ENCODE measurements at regions not wholly inside any gene's neighbourhood (a gene's known extent, or its start where the extent isn't known, plus 50 kb on each side); places are given as distances from the start of the nearest gene placed in this dataset.
A peak's percentile ranks its signal among the peaks of the same experiment; 100 is the strongest.
"Not testable (repeated sequence)": the region's sequence is repeated elsewhere in the genome, so short reads cannot be mapped to it uniquely, and the experiment has no call there.

DNA sequence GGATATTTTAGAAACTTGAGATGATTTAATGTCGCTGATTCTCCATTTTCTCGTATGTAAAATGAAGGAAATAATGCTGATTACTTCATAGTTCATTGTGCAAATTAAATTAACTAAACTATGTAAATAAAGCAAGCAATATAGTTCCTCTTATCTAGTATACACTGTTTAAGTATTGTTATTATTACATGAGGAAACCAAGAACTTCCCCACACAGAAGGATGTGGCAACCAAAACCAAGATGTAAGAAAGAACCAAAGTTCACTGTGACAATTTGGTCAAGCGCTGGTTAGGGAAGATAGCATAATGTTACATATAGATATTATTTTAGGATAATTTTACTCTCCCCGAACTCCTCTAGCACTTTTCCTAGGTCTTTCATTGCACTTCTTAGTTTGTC, 103.2 kb downstream of the XKR3 start:
- H2AK5ac ChIP-seq (ENCODE audit: low read length), result no peak overlapping the region
- no peak for DNase-seq
- no peaks in the 10 kb centered on the region for H3K4me1 ChIP-seq (ENCODE audit: control insufficient read depth in 1 of 2, insufficient read depth in 2 of 2, low read length in 2 of 2)

DNA sequence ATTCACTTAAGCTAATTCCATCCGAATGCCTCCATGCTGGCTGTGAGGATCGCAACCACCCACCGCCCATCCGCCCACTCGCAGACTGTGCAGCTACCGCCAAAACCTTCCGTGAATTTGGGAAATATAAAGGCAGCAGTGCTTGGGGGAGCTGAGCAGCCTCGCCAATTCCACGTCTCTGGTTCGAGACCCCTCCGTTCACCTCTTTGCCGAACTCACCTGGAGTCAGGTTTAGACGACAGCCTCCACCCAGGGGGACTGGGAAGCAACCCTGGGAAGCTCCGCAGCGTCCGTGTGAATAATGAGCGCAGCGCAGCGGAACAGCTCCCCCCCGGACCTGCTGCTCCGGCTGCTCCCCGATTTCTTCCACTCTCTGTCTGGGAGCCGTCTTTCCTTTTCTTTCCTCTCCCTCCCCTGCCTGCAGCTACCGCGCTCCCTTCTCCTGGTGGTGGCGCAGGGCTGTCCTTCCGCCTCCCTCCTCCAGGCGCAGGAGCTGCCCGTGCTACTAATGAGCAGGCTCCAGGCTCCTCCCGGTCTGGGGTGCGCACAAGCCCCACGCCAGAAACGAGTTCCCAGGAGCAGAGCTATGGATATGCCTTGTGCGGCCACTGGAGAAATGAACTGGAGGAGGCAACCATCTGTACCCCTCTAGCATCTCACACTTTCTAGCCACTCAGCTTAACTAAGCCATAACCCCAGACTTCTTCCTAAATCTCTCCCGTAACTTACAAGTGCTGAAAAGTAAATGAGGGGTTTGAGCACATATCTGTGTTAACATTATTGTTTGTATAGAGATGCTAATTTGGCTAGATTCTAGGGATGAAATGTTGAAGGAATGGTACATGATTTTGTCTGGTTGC, 107.3 kb downstream of the XKR3 start:
- H3K23ac ChIP-seq (ENCODE audit: low read length), result no peak overlapping the region
- H3K4ac ChIP-seq (ENCODE audit: low read depth, low read length), result no peak overlapping the region
- H3K14ac ChIP-seq (ENCODE audit: low read length), result no peak overlapping the region
- H3K9me3 ChIP-seq (ENCODE audit: insufficient read depth, low read depth, low read length), result peaks cover 11% of the 10 kb centered on the region
- no peak overlapping the region for H4K12ac ChIP-seq (ENCODE audit: low read depth, low read length)
- H2BK120ac ChIP-seq (ENCODE audit: insufficient read depth, low read length, poor library complexity), result no peak overlapping the region
- H3K79me2 ChIP-seq (ENCODE audit: control insufficient read depth, insufficient read depth, low read length, poor library complexity), result no peaks in the 10 kb centered on the region
- peak; percentile 31 to 43 for DNase-seq
- H3K9ac ChIP-seq (ENCODE audit: low read length), result no peak overlapping the region
- no peaks in the 10 kb centered on the region for H3K79me1 ChIP-seq (ENCODE audit: low read length)
- no peaks in the 10 kb centered on the region for H3K4me1 ChIP-seq (ENCODE audit: control insufficient read depth in 1 of 2, insufficient read depth in 2 of 2, low read length in 2 of 2)
- H4K8ac ChIP-seq (ENCODE audit: low read depth, low read length), result no peak overlapping the region
- H4K91ac ChIP-seq (ENCODE audit: low read depth, low read length), result no peak overlapping the region
- no peak overlapping the region for H2AFZ ChIP-seq (ENCODE audit: insufficient read depth, low read length, poor library complexity)
- no peak overlapping the region for H3K4me2 ChIP-seq (ENCODE audit: low read length)
- no peak overlapping the region for H3K4me3 ChIP-seq (ENCODE audit: low read depth, low read length)
- H2BK12ac ChIP-seq (ENCODE audit: low read length), result no peak overlapping the region
- H3K36me3 ChIP-seq (ENCODE audit: control insufficient read depth in 1 of 2, insufficient read depth in 2 of 2, low read length in 2 of 2), result no peaks in the 10 kb centered on the region
- H2AK5ac ChIP-seq (ENCODE audit: low read length), result no peak overlapping the region
- no peak overlapping the region for H3K27ac ChIP-seq (ENCODE audit: low read depth, low read length)
- H2BK5ac ChIP-seq (ENCODE audit: low read depth, low read length, poor library complexity), result no peak overlapping the region
- WGBS (ENCODE audit: extremely low coverage, insufficient coverage, insufficient read length), result no CpG with 5 or more reads among the region's 35 CpGs
- no peaks in the 10 kb centered on the region for H3K27me3 ChIP-seq (ENCODE audit: insufficient read depth, low read length)
- no peak overlapping the region for H3K18ac ChIP-seq (ENCODE audit: low read length)

More for the DNA sequence above, 103.2 kb downstream of the XKR3 start:
- Histone ChIP-seq H3K23ac (ENCODE audit: low read length) (no peak overlapping the region), H3K79me2 (ENCODE audit: control insufficient read depth, insufficient read depth, low read length, poor library complexity) (no peaks in the 10 kb centered on the region), H2BK12ac (ENCODE audit: low read length) (no peak overlapping the region), H3K27ac (ENCODE audit: low read depth, low read length) (no peak overlapping the region), H3K18ac (ENCODE audit: low read length) (no peak overlapping the region), H2BK5ac (ENCODE audit: low read depth, low read length, poor library complexity) (no peak overlapping the region), H3K4me3 (ENCODE audit: low read depth, low read length) (no peak overlapping the region), H3K79me1 (ENCODE audit: low read length) (no peaks in the 10 kb centered on the region), H3K9me3 (ENCODE audit: insufficient read depth, low read depth, low read length) (peaks cover 11% of the 10 kb centered on the region), H4K12ac (ENCODE audit: low read depth, low read length) (no peak overlapping the region), H4K91ac (ENCODE audit: low read depth, low read length) (no peak overlapping the region), H3K36me3 (ENCODE audit: control insufficient read depth in 1 of 2, insufficient read depth in 2 of 2, low read length in 2 of 2) (no peaks in the 10 kb centered on the region), H3K27me3 (ENCODE audit: insufficient read depth, low read length) (no peaks in the 10 kb centered on the region), H3K14ac (ENCODE audit: low read length) (no peak overlapping the region), H3K4me2 (ENCODE audit: low read length) (no peak overlapping the region), H4K8ac (ENCODE audit: low read depth, low read length) (no peak overlapping the region), H3K4ac (ENCODE audit: low read depth, low read length) (no peak overlapping the region), H2BK120ac (ENCODE audit: insufficient read depth, low read length, poor library complexity) (no peak overlapping the region), H3K9ac (ENCODE audit: low read length) (no peak overlapping the region), H2AFZ (ENCODE audit: insufficient read depth, low read length, poor library complexity) (no peak overlapping the region)
- no CpG with 5 or more reads among the region's 4 CpGs for WGBS (ENCODE audit: extremely low coverage, insufficient coverage, insufficient read length)

DNA sequence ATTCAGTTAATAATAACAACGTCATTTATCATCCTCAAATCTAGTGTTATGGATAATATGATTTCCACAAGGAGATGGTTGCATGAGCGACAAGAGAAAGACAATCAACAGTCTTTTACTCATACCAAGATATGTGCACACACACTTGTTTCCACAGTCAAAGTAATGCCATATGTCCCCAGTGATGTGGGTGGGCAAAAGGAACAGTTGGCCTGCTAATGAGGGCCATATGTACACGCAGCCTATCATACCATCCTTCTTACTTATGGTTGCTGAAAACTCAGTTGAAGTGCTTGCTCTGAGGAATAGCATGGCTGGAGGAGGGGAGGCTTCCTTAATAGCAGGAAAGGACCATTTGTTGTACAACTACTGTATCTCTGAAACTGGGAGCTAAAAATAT, 110.6 kb downstream of the XKR3 start:
- H2AK5ac ChIP-seq (ENCODE audit: low read length); H3K27ac ChIP-seq (ENCODE audit: low read depth, low read length); H3K23ac ChIP-seq (ENCODE audit: low read length); H2BK5ac ChIP-seq (ENCODE audit: low read depth, low read length, poor library complexity); H3K9me3 ChIP-seq (ENCODE audit: insufficient read depth, low read depth, low read length); H3K14ac ChIP-seq (ENCODE audit: low read length); H3K9ac ChIP-seq (ENCODE audit: low read length); H2AFZ ChIP-seq (ENCODE audit: insufficient read depth, low read length, poor library complexity); H3K4me2 ChIP-seq (ENCODE audit: low read length); DNase-seq; H4K91ac ChIP-seq (ENCODE audit: low read depth, low read length); H3K79me1 ChIP-seq (ENCODE audit: low read length); H3K36me3 ChIP-seq (ENCODE audit: control insufficient read depth in 1 of 2, insufficient read depth in 2 of 2, low read length in 2 of 2); H2BK120ac ChIP-seq (ENCODE audit: insufficient read depth, low read length, poor library complexity); H2BK12ac ChIP-seq (ENCODE audit: low read length); H3K18ac ChIP-seq (ENCODE audit: low read length); H3K4me1 ChIP-seq (ENCODE audit: control insufficient read depth in 1 of 2, insufficient read depth in 2 of 2, low read length in 2 of 2); H4K8ac ChIP-seq (ENCODE audit: low read depth, low read length); H3K4ac ChIP-seq (ENCODE audit: low read depth, low read length); H3K27me3 ChIP-seq (ENCODE audit: insufficient read depth, low read length); H3K4me3 ChIP-seq (ENCODE audit: low read depth, low read length); H3K79me2 ChIP-seq (ENCODE audit: control insufficient read depth, insufficient read depth, low read length, poor library complexity); H4K12ac ChIP-seq (ENCODE audit: low read depth, low read length): not testable (repeated sequence)
- no CpG with 5 or more reads among the region's 3 CpGs for WGBS (ENCODE audit: extremely low coverage, insufficient coverage, insufficient read length)

DNA sequence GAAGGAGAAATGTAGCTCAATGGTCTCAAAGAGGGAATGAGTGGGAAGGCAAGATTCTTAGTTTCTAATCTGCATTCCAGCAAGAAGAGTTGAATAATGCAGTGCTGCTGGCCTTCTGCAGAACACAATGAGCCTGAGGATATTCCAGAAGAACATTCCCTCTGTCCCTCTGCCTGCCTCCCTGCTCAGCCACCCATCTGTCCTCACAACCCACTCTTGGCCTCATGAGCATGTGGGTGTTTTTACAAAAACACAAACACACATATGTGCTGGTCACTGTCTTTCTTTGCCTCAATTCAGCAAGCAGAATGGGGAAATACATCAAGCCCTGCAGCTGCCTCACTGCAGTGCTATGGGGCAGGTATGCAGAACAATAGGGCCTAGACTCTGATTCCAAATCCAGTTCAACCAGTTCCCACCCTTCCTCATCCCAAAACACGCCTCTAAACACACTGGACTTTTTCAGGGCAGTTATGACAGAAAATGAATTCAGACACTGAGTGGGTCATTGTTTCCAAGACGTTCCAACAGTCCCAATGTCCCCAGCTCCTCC, 109.8 kb upstream of the CCT8L2 start:
- H3K4me2 ChIP-seq (ENCODE audit: low read length); H3K79me1 ChIP-seq (ENCODE audit: low read length); H4K8ac ChIP-seq (ENCODE audit: low read depth, low read length); H3K27me3 ChIP-seq (ENCODE audit: insufficient read depth, low read length); H3K27ac ChIP-seq (ENCODE audit: low read depth, low read length); H4K12ac ChIP-seq (ENCODE audit: low read depth, low read length); H3K4me1 ChIP-seq (ENCODE audit: control insufficient read depth in 1 of 2, insufficient read depth in 2 of 2, low read length in 2 of 2); H3K18ac ChIP-seq (ENCODE audit: low read length); H3K36me3 ChIP-seq (ENCODE audit: control insufficient read depth in 1 of 2, insufficient read depth in 2 of 2, low read length in 2 of 2); H3K79me2 ChIP-seq (ENCODE audit: control insufficient read depth, insufficient read depth, low read length, poor library complexity); H2BK120ac ChIP-seq (ENCODE audit: insufficient read depth, low read length, poor library complexity); H2AK5ac ChIP-seq (ENCODE audit: low read length); H2BK12ac ChIP-seq (ENCODE audit: low read length); H3K4me3 ChIP-seq (ENCODE audit: low read depth, low read length); H2BK5ac ChIP-seq (ENCODE audit: low read depth, low read length, poor library complexity); H3K4ac ChIP-seq (ENCODE audit: low read depth, low read length); H4K91ac ChIP-seq (ENCODE audit: low read depth, low read length); H3K9ac ChIP-seq (ENCODE audit: low read length); H3K23ac ChIP-seq (ENCODE audit: low read length); H2AFZ ChIP-seq (ENCODE audit: insufficient read depth, low read length, poor library complexity); H3K14ac ChIP-seq (ENCODE audit: low read length): not testable (repeated sequence)
- WGBS (ENCODE audit: extremely low coverage, insufficient coverage, insufficient read length), result no CpG with 5 or more reads among the region's 2 CpGs
- H3K9me3 ChIP-seq (ENCODE audit: insufficient read depth, low read depth, low read length), result peaks cover 36% of the 10 kb centered on the region
- peak; percentile 77 to 81 for DNase-seq

Measured in trophoblast cell (in vitro differentiated cells and primary cell).